Epithelial cell of proximal tubule (primary cell): ENCODE measurements at regions not wholly inside any gene's neighbourhood (a gene's known extent, or its start where the extent isn't known, plus 50 kb on each side); places are given as distances from the start of the nearest gene placed in this dataset.

Source experiments
- DNase-seq: peaks from one replicate; pipeline ENCODE4 v3.0.0-alpha.2; 2011; ENCODE audit warnings: low read depth
- H3K4me3 ChIP-seq: 2 replicates; pipeline ENCODE4 v1.5.1; 2011; ENCODE audit warnings: low read depth, mild to moderate bottlenecking, low read length
- CTCF ChIP-seq: conservative IDR thresholded peaks from 2 replicates; pipeline ENCODE4 v1.5.1; 2012; ENCODE audit warnings: low read depth, mild to moderate bottlenecking, low read length

GRCh38 chr2:22692746-22693145 is 692.2 kb upstream of the KLHL29 start:
- DNase-seq = peak; percentile 20
- TF ChIP-seq CTCF = no peak
- H3K4me3 ChIP-seq = no peak overlapping the region

- TF ChIP-seq CTCF = no peak
- H3K4me3 ChIP-seq = no peak overlapping the region
- DNase-seq = no peak
Measured at GRCh38 chr2:22694300-22694699, 690.7 kb upstream of the KLHL29 start.

DNA sequence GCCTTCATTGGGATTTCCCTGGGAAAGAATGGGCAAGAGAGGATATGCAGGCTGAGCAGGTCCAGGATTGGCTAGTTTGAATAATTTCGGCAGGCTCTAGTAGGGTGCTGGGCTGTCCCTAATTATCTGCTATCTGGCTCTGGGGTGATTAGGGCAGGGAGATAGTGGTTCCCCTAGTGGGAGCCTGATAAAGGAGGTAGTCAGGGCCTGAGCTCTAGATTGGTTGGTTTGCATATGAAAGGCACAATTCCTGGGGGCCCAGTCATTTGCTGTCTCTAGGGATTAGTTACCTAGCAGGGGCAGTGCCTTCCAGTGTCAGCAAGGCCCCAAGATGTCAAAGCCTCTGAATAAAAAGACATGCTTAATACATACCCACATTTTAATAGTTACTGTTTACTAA is 690.1 kb upstream of the KLHL29 start:
- H3K4me3 ChIP-seq = no peak overlapping the region
- TF ChIP-seq CTCF = no peak
- no peak for DNase-seq

DNA sequence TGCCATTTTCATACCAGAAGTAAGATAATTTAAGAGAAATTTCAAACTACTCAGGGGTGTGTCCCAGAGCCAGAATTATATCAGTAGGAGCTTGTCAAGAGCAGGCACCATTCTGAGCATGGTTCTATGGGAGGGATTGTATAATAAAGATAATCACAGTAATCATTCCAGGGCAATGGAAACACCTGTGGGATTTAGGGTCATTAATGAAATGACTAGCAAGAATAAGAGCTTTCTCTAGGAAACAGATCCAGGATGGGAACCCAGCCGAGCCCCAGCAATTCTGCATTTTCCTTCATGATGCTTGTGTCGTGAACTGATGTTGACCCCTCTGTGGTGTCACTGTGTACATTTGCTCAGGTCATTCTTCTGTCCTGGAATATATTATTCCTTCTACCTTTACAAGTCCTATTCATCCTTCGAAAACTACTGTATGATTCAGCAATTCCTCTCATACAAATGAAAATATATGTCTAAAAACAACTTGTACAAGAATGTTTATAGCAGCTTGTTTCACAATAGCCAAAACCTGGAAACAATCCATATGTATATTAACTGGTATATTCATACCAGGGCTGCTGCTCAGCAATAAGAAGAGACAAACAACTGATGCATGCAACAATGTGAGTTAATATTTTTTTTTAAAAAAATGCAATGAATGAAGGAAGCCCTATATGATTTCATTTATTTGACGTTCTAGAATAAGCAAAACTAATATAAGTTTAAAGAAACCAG is 687.8 kb upstream of the KLHL29 start:
- no peak for TF ChIP-seq CTCF
- no peak for DNase-seq
- no peak overlapping the region for H3K4me3 ChIP-seq

- TF ChIP-seq CTCF = no peak
- H3K4me3 ChIP-seq = no peak overlapping the region
- DNase-seq = peak; percentile 31
Measured at GRCh38 chr2:22701561-22702160, 683.3 kb upstream of the KLHL29 start.

- DNase-seq = peak; percentile 22
- no peak for TF ChIP-seq CTCF
- H3K4me3 ChIP-seq = no peak overlapping the region
Measured at GRCh38 chr2:22703286-22703920, 681.6 kb upstream of the KLHL29 start.

DNA sequence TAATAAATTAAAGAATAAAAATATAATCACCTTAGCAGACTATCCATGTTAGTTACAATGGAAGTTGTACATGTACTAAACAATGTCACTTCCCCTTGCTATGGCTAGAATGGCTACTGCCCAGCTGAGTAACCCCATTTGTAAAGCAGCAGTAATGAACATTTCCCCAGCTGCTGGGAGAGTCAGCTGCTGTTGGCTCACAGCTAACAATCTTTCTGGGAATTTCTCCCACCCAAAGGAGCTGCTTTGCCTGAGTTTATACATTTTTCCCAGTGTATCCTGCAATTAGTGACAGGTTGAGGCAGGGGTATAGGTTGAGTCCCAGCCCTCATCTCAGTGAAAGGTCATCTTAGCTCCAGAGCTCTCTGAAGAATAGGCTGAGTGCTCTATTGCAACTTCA is 665.6 kb upstream of the KLHL29 start:
- H3K4me3 ChIP-seq = no peak overlapping the region
- TF ChIP-seq CTCF = no peak
- DNase-seq = no peak
